ENCODE measurements at regions not wholly inside any gene's neighbourhood (a gene's known extent, or its start where the extent isn't known, plus 50 kb on each side); places are given as distances from the start of the nearest gene placed in this dataset.
"Not testable (repeated sequence)": the region's sequence is repeated elsewhere in the genome, so short reads cannot be mapped to it uniquely, and the experiment has no call there.

- H3K36me3 ChIP-seq (ENCODE audit: insufficient read depth, low read length), result peaks cover 45% of the 10 kb centered on the region
- H3K9me3 ChIP-seq (ENCODE audit: low read depth, low read length); DNase-seq (ENCODE audit: low read depth, low spot score); H3K27ac ChIP-seq; H3K4me3 ChIP-seq; H3K9ac ChIP-seq (ENCODE audit: insufficient read length): not testable (repeated sequence)
These were observed 56.9 kb upstream of the TNK2 start for GRCh38 chr3:195965217-195965616.

GRCh38 chr3:195964318-195965107, 56.2 kb upstream of the TNK2 start:
- not testable (repeated sequence) for H3K27ac ChIP-seq; DNase-seq (ENCODE audit: low read depth, low spot score); H3K9ac ChIP-seq (ENCODE audit: insufficient read length); H3K9me3 ChIP-seq (ENCODE audit: low read depth, low read length); H3K4me3 ChIP-seq
- peaks cover 39% of the 10 kb centered on the region for H3K36me3 ChIP-seq (ENCODE audit: insufficient read depth, low read length)

- H3K9ac ChIP-seq (ENCODE audit: insufficient read length); H3K9me3 ChIP-seq (ENCODE audit: low read depth, low read length); H3K4me3 ChIP-seq; DNase-seq (ENCODE audit: low read depth, low spot score); H3K27ac ChIP-seq: not testable (repeated sequence)
- peaks cover 28% of the 10 kb centered on the region for H3K36me3 ChIP-seq (ENCODE audit: insufficient read depth, low read length)
These were observed 53.9 kb upstream of the TNK2 start for GRCh38 chr3:195962222-195962621.

- H3K36me3 ChIP-seq (ENCODE audit: insufficient read depth, low read length), result peaks cover 28% of the 10 kb centered on the region
- not testable (repeated sequence) for H3K27ac ChIP-seq; H3K4me3 ChIP-seq; H3K9me3 ChIP-seq (ENCODE audit: low read depth, low read length); H3K9ac ChIP-seq (ENCODE audit: insufficient read length); DNase-seq (ENCODE audit: low read depth, low spot score)
These were observed 52.8 kb upstream of the TNK2 start for GRCh38 chr3:195960971-195961775.

GRCh38 chr3:195960164-195960563, 51.8 kb upstream of the TNK2 start:
- H3K27ac ChIP-seq; H3K9me3 ChIP-seq (ENCODE audit: low read depth, low read length); DNase-seq (ENCODE audit: low read depth, low spot score); H3K9ac ChIP-seq (ENCODE audit: insufficient read length); H3K4me3 ChIP-seq: not testable (repeated sequence)
- H3K36me3 ChIP-seq (ENCODE audit: insufficient read depth, low read length), result peaks cover 23% of the 10 kb centered on the region

- not testable (repeated sequence) for H3K9ac ChIP-seq (ENCODE audit: insufficient read length); H3K27ac ChIP-seq; H3K9me3 ChIP-seq (ENCODE audit: low read depth, low read length); DNase-seq (ENCODE audit: low read depth, low spot score); H3K4me3 ChIP-seq
- H3K36me3 ChIP-seq (ENCODE audit: insufficient read depth, low read length), result peaks cover 17% of the 10 kb centered on the region
These were observed 51.2 kb upstream of the TNK2 start for GRCh38 chr3:195959367-195960157.

- DNase-seq (ENCODE audit: low read depth, low spot score); H3K27ac ChIP-seq: not testable (repeated sequence)
These were observed 50.4 kb upstream of the TNK2 start for GRCh38 chr3:195958736-195959135.

More at GRCh38 chr3:195958736-195959135, 50.4 kb upstream of the TNK2 start:
- H3K9ac ChIP-seq (ENCODE audit: insufficient read length); H3K4me3 ChIP-seq; H3K9me3 ChIP-seq (ENCODE audit: low read depth, low read length): not testable (repeated sequence)
- H3K36me3 ChIP-seq (ENCODE audit: insufficient read depth, low read length), result peaks cover 16% of the 10 kb centered on the region
